CD4-positive, alpha-beta T cell treated with Interleukin-6 for 4 hours (primary cell): ENCODE measurements at regions not wholly inside any gene's neighbourhood (a gene's known extent, or its start where the extent isn't known, plus 50 kb on each side); places are given as distances from the start of the nearest gene placed in this dataset.
"Not testable (repeated sequence)": the region's sequence is repeated elsewhere in the genome, so short reads cannot be mapped to it uniquely, and the experiment has no call there.

Source experiments
- DNase-seq: peaks from one replicate; pipeline ENCODE4 v3.0.0-alpha.2; 2020; ENCODE audit warnings: mixed read lengths

DNA sequence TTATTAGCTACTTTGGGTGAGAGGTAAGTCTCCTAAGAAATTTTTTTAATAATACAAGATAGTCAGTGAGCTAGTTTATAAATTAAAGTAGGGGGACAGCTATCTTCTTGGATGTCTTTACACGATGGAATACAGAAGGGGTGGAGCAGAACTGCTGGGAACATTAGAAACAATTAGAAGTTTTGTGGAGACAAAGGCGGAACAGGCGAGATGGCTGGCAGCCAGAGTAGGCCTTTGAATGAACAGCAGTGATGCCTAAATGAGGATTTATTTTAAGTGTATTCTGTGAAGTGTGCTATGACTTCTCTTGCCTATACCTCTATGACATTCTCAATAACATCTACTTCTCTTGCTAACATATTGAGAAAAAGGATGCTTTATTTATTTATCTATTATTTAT is 1345.3 kb upstream of the SEL1L start:
- DNase-seq = no peak

GRCh38 chr14:82879949-82880535 is 1346.4 kb upstream of the SEL1L start:
- no peak for DNase-seq

GRCh38 chr14:82886670-82887069 is 1353.0 kb upstream of the SEL1L start:
- no peak for DNase-seq

- DNase-seq = no peak
Observed at GRCh38 chr14:82889701-82890100, 1356.0 kb upstream of the SEL1L start.

DNA sequence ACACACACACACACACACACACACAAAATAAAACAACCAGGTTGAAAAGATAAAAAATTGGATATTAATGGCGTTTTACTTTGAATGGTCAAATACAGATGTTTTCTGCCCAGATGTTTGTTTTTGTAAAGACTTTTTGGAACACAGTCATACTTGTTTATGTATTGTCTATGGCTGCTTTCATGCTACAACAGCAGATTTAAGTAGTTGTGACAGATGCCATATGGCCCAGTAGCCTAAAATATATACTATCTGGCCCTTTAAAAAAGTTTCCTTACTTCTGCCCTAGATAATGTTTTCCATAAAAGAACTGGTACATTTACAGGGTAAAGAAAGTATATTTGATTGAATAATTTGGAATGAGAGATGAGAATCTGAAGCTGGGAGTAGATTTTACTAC is 1362.8 kb upstream of the SEL1L start:
- DNase-seq = no peak

GRCh38 chr14:82897469-82898308 is 1364.0 kb upstream of the SEL1L start:
- DNase-seq = no peak

DNA sequence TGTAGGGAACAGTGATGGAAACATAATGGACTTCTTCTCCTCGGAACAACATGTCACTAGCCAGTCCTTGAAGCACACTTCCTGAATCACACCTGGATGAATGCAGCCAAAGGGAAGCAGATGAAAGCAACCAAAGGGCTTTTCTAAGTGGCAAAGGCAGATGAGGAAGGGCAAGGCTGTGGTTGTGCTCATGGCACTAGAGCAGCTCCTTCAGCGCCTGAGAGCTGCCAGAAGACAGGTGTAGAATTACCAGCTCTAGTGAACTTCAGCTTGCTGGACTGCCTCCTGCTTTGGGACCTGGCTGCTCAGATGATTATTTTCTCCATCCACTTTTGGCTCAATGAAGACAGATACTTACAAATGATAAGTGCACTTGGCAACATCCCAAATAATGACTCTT is 1372.1 kb upstream of the SEL1L start:
- DNase-seq = no peak

GRCh38 chr14:82911930-82912329 is 1378.3 kb upstream of the SEL1L start:
- DNase-seq = no peak

DNA sequence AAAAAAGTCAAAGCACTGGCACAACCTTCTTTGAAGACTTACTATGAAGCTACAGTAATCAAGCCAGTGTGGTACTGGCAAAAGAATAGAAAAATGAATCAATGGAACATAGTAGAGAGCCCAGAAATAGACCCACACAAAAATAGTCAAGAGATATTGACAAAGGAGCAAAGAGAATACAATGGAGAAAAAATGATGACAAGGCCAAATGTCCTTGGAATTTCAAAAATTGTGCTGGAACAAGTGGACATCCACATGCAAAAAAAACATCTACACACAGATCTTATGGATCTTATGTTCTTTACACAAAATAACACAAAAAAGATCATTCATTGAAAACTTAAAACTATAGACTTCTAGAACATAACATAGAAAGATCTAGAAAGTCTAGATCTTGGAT is 1379.7 kb upstream of the SEL1L start:
- no peak for DNase-seq

DNA sequence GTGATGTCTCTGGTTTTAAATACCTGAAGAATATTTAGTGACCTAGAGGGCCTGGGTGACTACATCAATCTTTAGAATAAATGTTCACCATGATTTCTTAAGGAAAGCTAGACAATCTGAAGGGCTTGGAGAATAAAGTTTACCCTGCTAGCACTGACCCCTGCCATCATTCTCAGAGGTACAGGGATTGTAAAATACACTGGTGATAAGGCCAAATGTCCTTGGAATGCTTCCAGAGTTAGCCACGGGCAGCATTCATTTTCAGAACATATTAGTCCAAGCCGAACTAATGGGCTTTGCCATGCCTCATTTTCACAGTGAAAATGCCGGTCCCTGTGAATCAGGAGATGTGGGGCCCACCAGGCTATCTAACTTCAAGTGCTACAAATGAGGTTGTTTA is 1381.7 kb upstream of the SEL1L start:
- DNase-seq = no peak

- DNase-seq = no peak
Observed at GRCh38 chr14:82935691-82936090, 1402.0 kb upstream of the SEL1L start.

- no peak for DNase-seq
Observed at GRCh38 chr14:82951171-82951570, 1417.5 kb upstream of the SEL1L start.

DNA sequence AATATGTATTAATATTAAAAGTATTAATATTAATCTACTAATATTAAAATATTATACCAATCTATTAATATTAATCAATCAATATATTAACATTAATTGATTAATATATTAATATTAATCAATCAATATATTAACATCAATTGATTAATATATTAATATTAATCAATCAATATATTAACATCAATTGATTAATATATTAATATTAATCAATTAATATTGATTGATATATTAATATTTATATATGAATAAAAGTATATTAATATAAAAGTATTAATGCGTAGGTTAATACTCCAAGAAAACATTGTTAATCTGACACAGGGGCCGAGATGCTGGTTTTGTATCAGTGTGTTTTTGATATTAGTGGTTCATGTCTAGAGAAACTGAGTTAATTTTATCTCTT is 1430.1 kb upstream of the SEL1L start:
- no peak for DNase-seq

DNA sequence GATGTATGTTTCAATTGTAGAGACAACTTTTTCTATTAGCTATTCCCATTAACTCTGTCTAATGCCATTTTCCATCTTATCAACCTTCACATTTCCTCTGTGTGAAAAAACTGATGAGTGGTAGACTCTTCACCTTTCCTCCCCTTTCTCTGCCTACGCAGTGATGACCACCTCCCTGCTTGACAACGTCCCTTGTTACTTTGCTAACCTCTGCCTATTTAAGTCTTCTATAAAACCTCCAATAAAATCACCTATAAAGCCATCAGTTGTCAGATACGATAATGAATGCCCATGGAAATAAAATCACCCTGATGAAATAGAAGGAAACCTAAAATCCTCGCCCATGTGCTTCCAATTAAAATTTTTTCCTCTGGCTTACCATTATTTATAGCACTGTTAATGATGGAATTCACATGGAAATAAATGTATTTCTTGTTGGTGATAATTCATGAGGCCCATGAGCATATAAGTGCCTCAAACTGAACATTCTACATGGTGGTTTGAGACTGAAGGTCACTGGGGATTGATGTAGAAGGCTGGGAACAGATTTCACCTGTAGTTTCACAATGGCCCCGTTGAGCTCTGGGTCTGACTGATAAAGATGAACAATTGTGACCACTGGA is 1454.0 kb upstream of the SEL1L start:
- DNase-seq = no peak

DNA sequence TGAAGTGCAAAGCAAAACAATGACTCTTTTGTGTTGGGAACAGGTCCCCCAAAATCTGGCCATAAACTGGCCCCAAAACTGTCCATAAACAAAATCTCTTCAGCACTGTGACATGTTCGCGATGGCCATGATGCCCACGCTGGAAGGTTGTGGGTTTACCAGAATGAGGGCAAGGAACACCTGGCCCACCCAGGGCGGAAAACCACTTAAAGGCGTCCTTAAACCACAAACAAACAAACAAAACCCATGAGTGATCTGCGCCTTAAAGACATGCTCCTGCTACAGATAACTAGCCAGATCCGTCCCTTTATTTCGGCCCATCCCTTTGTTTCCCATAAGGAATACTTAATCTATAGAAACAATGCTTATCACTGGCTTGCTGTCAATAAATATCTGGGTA is 1460.9 kb upstream of the SEL1L start:
- not testable (repeated sequence) for DNase-seq

DNA sequence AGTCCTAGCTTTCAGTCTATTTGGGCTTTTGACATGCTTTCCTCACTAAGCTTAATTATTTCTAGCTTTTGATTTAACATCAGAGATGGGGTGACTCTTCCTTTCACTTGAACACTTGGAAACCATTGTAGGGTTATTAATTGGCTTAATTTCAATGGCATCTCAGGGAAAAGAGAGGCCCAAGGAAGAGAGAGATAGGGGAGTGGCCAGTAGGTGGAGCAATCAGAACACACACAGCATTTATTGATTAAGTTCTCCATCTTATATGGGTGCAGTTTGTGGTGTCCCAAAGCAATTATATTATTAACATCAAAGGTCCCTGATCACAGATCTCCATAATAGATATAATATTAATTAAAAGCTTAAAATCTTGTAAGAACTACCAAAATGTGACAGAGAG is 1466.1 kb upstream of the SEL1L start:
- no peak for DNase-seq

- no peak for DNase-seq
Observed at GRCh38 chr14:83004456-83005006, 1470.9 kb upstream of the SEL1L start.

- no peak for DNase-seq
Observed at GRCh38 chr14:83006121-83006670, 1472.5 kb upstream of the SEL1L start.

GRCh38 chr14:83007052-83007451 is 1473.4 kb upstream of the SEL1L start:
- DNase-seq = not testable (repeated sequence)

DNA sequence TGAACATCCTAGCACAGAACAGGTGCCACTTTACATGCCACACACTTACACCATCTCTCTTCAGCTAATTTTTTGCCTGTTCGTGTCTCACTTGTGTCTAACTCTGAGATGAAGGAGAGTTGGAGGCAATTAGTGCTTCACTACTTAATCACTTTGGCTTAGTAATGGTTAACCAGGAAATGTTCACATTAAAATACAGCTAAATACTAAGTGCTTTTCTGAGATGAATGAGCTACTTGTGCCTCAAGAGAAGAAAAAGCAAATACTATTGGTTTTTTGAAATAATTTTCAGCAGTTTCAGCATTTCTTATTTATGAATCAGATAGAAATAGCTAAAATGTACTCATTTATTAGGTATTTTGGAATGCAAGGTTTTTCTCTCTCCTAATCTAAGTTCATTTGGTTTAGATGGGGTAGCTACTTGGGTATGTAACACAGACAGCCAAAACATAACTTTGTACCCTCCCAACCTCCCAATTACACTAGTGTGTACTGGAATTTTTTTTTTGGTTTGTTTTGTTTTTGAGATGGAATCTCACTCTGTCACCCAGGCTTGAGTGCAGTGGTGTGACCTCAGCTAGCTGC is 1474.1 kb upstream of the SEL1L start:
- DNase-seq = no peak

DNA sequence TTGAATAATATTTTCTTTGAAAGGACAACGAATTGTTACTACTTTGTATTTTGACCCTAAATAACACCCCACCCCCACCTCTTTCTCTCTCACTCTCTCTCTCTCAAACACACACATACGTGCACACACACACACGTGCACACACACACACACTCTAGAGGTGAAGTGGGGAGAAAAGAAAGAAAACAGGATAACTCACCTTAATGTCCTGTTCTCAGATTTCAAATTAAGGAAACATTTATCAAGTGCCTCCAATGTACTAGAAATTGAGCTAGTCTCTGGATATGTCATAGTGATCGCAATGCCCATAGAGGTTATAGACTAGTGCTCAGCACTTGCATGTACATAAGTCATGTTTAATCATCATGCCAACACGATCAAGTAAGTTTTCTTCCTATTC is 1483.6 kb upstream of the SEL1L start:
- DNase-seq = no peak

DNA sequence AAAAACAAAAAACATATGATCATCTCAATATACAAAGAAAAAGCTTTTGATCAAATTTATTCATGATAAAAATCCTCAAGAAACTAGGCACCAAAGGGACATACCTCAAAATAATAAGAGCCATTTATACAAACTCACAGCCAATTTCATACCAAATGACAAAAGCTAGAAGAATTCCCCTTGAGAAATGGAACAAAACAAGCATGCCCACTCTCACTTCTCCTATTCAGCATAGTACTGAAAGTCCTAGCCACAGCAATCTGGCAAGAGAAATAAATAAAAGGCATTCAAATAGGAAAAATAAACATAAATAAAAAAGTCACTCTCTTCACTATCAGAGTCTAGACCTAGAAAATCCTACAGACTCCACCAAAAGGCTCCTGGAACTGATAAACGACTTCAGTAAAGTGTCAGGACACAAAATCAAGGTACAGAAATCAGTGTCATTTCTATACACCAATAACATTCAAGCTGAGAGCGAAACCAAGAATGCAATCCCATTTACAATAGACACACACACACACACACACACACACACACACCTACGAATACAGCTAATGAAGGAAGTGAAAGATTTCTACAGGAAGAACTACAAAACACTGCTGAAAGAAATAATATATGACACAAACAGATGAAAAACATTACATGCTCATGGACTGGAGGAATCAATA is 1486.2 kb upstream of the SEL1L start:
- DNase-seq = no peak

GRCh38 chr14:83021323-83021722 is 1487.7 kb upstream of the SEL1L start:
- no peak for DNase-seq
